ENCODE measurements at regions not wholly inside any gene's neighbourhood (a gene's known extent, or its start where the extent isn't known, plus 50 kb on each side); places are given as distances from the start of the nearest gene placed in this dataset.

DNA sequence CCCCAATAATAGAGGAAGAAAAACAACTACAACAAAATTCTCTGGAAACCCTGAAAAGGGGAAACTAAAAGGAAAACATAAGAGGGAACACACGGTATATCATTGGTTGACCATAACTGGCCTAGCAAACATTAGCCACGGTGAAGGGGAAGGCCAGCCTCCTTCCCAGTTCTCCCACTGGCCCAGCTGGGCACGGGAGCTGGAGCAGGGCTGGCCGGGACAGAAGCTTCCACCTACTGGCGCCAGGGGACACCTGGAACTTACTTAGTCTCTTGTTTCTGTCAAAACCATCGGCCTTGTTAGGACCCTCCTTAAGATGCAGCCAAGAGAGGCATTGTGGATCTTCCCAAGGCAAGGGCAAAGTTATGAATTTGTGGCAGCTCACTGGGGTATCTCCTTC lies 56.1 kb upstream of the DLGAP1 start:
- no peak for DNase-seq

DNA sequence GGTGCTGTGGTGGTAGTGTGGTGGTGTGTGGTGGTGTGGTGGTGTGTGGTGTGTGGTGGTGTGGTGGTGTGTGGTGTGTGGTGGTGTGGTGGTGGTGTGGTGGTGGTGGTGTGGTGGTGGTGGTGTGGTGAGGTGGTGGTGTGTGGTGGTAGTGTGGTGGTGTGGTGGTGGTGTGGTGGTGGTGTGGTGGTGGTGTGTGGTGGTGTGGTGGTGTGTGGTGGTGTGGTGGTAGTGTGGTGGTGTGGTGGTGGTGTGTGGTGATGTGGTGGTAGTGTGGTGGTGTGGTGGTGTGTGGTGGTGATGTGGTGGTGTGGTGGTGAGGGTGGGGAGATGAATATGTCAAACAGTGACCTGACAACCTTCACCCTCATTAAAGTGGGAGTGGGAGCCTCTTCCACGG lies 55.6 kb upstream of the DLGAP1 start:
- no peak for DNase-seq

DNA sequence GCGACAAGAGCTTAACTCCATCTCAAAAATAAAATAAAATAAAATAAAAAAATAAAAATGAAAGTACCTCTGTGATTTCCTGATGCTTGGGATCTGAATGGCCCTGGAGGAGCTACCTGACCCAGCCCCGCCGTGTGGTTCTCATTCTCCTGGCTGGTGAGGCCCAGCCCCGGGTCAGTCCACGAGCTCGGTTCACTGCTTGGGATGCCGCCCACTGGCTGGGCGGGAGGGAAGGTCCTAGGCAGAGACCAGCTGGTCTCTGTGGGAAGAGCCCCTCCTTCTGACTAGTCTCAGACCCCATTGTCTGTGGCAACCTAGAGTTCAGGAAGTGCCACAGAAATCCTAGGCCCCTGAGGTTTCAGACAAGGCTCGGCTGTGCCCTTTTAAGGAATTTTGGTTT lies 55.1 kb upstream of the DLGAP1 start:
- no peak for DNase-seq
